ENCODE measurements at regions not wholly inside any gene's neighbourhood (a gene's known extent, or its start where the extent isn't known, plus 50 kb on each side); places are given as distances from the start of the nearest gene placed in this dataset.

DNA sequence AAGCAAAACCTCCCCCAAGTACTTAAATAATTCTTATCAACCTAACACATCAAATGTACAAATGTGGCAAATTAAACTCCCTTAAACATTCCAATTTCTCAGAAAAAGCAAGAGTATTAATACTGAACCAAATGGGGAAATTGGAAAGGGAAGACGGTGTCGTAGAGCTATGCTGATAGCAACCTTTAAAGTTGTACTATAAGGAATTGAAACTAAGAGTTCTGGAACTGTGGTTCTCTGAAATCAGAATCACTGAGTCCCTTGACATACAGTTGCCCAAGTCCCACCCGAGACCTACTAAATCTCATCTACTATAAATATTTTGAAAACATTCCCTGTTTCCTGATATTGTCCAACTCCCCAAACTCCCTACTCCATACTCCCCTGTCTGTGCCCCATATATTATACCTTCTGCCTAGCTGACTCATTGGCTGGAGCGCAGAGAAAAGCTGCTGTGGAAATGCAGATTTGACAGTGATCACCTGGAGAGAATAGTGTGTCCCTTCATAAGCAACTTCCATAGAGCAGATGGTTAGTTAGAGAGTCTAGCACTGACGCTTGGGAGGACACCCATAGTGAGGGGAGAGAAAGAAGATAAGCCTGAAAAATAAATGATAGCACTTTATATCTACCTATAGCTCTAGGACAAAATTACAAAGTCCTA, 51.4 kb upstream of the ITM2B start:
- no peak overlapping the region for H3K27ac ChIP-seq (ENCODE audit: low read depth, low read length)
- H3K4me3 ChIP-seq (ENCODE audit: low read depth in 1 of 2, low read length in 2 of 2): no peak overlapping the region
- no peaks in the 10 kb centered on the region for H3K27me3 ChIP-seq (ENCODE audit: control insufficient read depth in 1 of 2, insufficient read depth in 2 of 2, low read length in 2 of 2)
- no peaks in the 10 kb centered on the region for H3K36me3 ChIP-seq (ENCODE audit: control insufficient read depth in 1 of 2, insufficient read depth in 2 of 2, low read length in 2 of 2)
- H3K4me1 ChIP-seq (ENCODE audit: control insufficient read depth in 1 of 2, insufficient read depth in 2 of 2, low read length in 2 of 2): no peaks in the 10 kb centered on the region
- no peaks in the 10 kb centered on the region for H3K9me3 ChIP-seq (ENCODE audit: control insufficient read depth in 1 of 2, low read length in 2 of 2)
- no peak overlapping the region for H3K9ac ChIP-seq (ENCODE audit: low read depth in 1 of 2, low read length in 2 of 2)

GRCh38 chr13:48178126-48178525, 54.9 kb upstream of the ITM2B start:
- no peak overlapping the region for H3K27ac ChIP-seq (ENCODE audit: low read depth, low read length)
- H3K9ac ChIP-seq (ENCODE audit: low read depth in 1 of 2, low read length in 2 of 2): no peak overlapping the region
- H3K4me3 ChIP-seq (ENCODE audit: low read depth in 1 of 2, low read length in 2 of 2): no peak overlapping the region
- H3K9me3 ChIP-seq (ENCODE audit: control insufficient read depth in 1 of 2, low read length in 2 of 2): no peaks in the 10 kb centered on the region
- no peaks in the 10 kb centered on the region for H3K27me3 ChIP-seq (ENCODE audit: control insufficient read depth in 1 of 2, insufficient read depth in 2 of 2, low read length in 2 of 2)
- H3K4me1 ChIP-seq (ENCODE audit: control insufficient read depth in 1 of 2, insufficient read depth in 2 of 2, low read length in 2 of 2): no peaks in the 10 kb centered on the region
- no peaks in the 10 kb centered on the region for H3K36me3 ChIP-seq (ENCODE audit: control insufficient read depth in 1 of 2, insufficient read depth in 2 of 2, low read length in 2 of 2)

GRCh38 chr13:48176781-48177180, 56.2 kb upstream of the ITM2B start:
- Histone ChIP-seq H3K27ac (ENCODE audit: low read depth, low read length) (no peak overlapping the region), H3K27me3 (ENCODE audit: control insufficient read depth in 1 of 2, insufficient read depth in 2 of 2, low read length in 2 of 2) (no peaks in the 10 kb centered on the region), H3K4me1 (ENCODE audit: control insufficient read depth in 1 of 2, insufficient read depth in 2 of 2, low read length in 2 of 2) (no peaks in the 10 kb centered on the region), H3K9ac (ENCODE audit: low read depth in 1 of 2, low read length in 2 of 2) (no peak overlapping the region), H3K4me3 (ENCODE audit: low read depth in 1 of 2, low read length in 2 of 2) (no peak overlapping the region), H3K36me3 (ENCODE audit: control insufficient read depth in 1 of 2, insufficient read depth in 2 of 2, low read length in 2 of 2) (no peaks in the 10 kb centered on the region), H3K9me3 (ENCODE audit: control insufficient read depth in 1 of 2, low read length in 2 of 2) (no peaks in the 10 kb centered on the region)

DNA sequence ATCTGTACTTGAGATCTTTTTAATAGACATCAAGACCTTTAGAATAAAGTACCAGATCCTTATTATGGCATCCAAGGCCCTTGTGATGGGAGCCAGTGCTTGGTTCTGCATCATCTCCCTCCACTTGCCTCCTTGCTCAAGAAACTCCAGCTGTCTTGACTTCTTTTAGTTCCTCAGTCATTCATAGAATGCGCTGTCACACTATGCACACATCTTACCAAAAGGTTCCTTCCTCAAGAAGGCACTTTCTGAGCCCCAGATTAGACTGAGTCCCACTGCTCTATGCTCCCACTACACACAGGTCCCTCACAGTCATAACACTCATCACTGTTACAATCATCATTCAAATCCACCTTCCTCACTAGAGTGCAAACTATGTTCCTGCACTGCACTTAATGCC, 57.8 kb upstream of the ITM2B start:
- H3K9ac ChIP-seq (ENCODE audit: low read depth in 1 of 2, low read length in 2 of 2): no peak overlapping the region

DNA sequence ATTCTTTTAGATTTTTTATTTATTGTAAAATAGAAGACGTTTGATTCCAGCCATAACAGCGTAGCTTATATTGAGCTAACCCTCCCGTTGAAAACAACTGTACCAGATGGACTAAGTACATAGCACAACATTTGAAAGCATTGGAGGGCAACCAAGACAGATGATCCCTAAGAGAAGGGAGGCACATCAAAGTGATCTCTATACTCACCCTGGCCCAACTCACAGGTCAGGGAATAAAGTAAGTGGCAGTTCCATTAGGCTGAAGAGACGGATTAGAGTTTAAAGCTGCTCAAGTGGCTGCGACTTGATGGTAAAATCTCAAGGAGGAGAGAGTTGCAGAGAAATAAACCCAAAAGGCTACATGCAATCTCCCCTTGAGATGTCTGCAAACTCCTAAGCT, 65.1 kb upstream of the ITM2B start:
- H3K9me3 ChIP-seq (ENCODE audit: control insufficient read depth in 1 of 2, low read length in 2 of 2): no peaks in the 10 kb centered on the region
- H3K4me1 ChIP-seq (ENCODE audit: control insufficient read depth in 1 of 2, insufficient read depth in 2 of 2, low read length in 2 of 2): no peaks in the 10 kb centered on the region

More for the DNA sequence above, 57.8 kb upstream of the ITM2B start:
- Histone ChIP-seq H3K9me3 (ENCODE audit: control insufficient read depth in 1 of 2, low read length in 2 of 2) (no peaks in the 10 kb centered on the region), H3K4me1 (ENCODE audit: control insufficient read depth in 1 of 2, insufficient read depth in 2 of 2, low read length in 2 of 2) (no peaks in the 10 kb centered on the region), H3K36me3 (ENCODE audit: control insufficient read depth in 1 of 2, insufficient read depth in 2 of 2, low read length in 2 of 2) (no peaks in the 10 kb centered on the region), H3K27me3 (ENCODE audit: control insufficient read depth in 1 of 2, insufficient read depth in 2 of 2, low read length in 2 of 2) (no peaks in the 10 kb centered on the region), H3K4me3 (ENCODE audit: low read depth in 1 of 2, low read length in 2 of 2) (no peak overlapping the region), H3K27ac (ENCODE audit: low read depth, low read length) (no peak overlapping the region)

GRCh38 chr13:48165727-48166126, 67.3 kb upstream of the ITM2B start:
- Histone ChIP-seq H3K9ac (ENCODE audit: low read depth in 1 of 2, low read length in 2 of 2) (no peak overlapping the region), H3K27ac (ENCODE audit: low read depth, low read length) (no peak overlapping the region), H3K4me3 (ENCODE audit: low read depth in 1 of 2, low read length in 2 of 2) (no peak overlapping the region), H3K9me3 (ENCODE audit: control insufficient read depth in 1 of 2, low read length in 2 of 2) (no peaks in the 10 kb centered on the region), H3K4me1 (ENCODE audit: control insufficient read depth in 1 of 2, insufficient read depth in 2 of 2, low read length in 2 of 2) (no peaks in the 10 kb centered on the region), H3K36me3 (ENCODE audit: control insufficient read depth in 1 of 2, insufficient read depth in 2 of 2, low read length in 2 of 2) (no peaks in the 10 kb centered on the region), H3K27me3 (ENCODE audit: control insufficient read depth in 1 of 2, insufficient read depth in 2 of 2, low read length in 2 of 2) (no peaks in the 10 kb centered on the region)

More for the DNA sequence above, 65.1 kb upstream of the ITM2B start:
- H3K27ac ChIP-seq (ENCODE audit: low read depth, low read length): no peak overlapping the region
- no peaks in the 10 kb centered on the region for H3K27me3 ChIP-seq (ENCODE audit: control insufficient read depth in 1 of 2, insufficient read depth in 2 of 2, low read length in 2 of 2)
- H3K9ac ChIP-seq (ENCODE audit: low read depth in 1 of 2, low read length in 2 of 2): no peak overlapping the region
- H3K36me3 ChIP-seq (ENCODE audit: control insufficient read depth in 1 of 2, insufficient read depth in 2 of 2, low read length in 2 of 2): no peaks in the 10 kb centered on the region
- H3K4me3 ChIP-seq (ENCODE audit: low read depth in 1 of 2, low read length in 2 of 2): no peak overlapping the region

- H3K9ac ChIP-seq (ENCODE audit: low read depth in 1 of 2, low read length in 2 of 2): no peak overlapping the region
- H3K4me3 ChIP-seq (ENCODE audit: low read depth in 1 of 2, low read length in 2 of 2): no peak overlapping the region
- H3K36me3 ChIP-seq (ENCODE audit: control insufficient read depth in 1 of 2, insufficient read depth in 2 of 2, low read length in 2 of 2): no peaks in the 10 kb centered on the region
- H3K4me1 ChIP-seq (ENCODE audit: control insufficient read depth in 1 of 2, insufficient read depth in 2 of 2, low read length in 2 of 2): no peaks in the 10 kb centered on the region
- H3K27ac ChIP-seq (ENCODE audit: low read depth, low read length): no peak overlapping the region
- no peaks in the 10 kb centered on the region for H3K27me3 ChIP-seq (ENCODE audit: control insufficient read depth in 1 of 2, insufficient read depth in 2 of 2, low read length in 2 of 2)
- H3K9me3 ChIP-seq (ENCODE audit: control insufficient read depth in 1 of 2, low read length in 2 of 2): no peaks in the 10 kb centered on the region
These were observed 67.9 kb upstream of the ITM2B start for GRCh38 chr13:48165063-48165462.

- Histone ChIP-seq H3K27me3 (ENCODE audit: control insufficient read depth in 1 of 2, insufficient read depth in 2 of 2, low read length in 2 of 2) (no peaks in the 10 kb centered on the region), H3K4me1 (ENCODE audit: control insufficient read depth in 1 of 2, insufficient read depth in 2 of 2, low read length in 2 of 2) (peaks cover 5 to 9% of the 10 kb centered on the region in 2 donors), H3K36me3 (ENCODE audit: control insufficient read depth in 1 of 2, insufficient read depth in 2 of 2, low read length in 2 of 2) (no peaks in the 10 kb centered on the region), H3K9me3 (ENCODE audit: control insufficient read depth in 1 of 2, low read length in 2 of 2) (no peaks in the 10 kb centered on the region), H3K4me3 (ENCODE audit: low read depth in 1 of 2, low read length in 2 of 2) (no peak overlapping the region), H3K9ac (ENCODE audit: low read depth in 1 of 2, low read length in 2 of 2) (no peak overlapping the region), H3K27ac (ENCODE audit: low read depth, low read length) (no peak overlapping the region)
These were observed 68.2 kb upstream of the MED4 start for GRCh38 chr13:48163061-48163460.

DNA sequence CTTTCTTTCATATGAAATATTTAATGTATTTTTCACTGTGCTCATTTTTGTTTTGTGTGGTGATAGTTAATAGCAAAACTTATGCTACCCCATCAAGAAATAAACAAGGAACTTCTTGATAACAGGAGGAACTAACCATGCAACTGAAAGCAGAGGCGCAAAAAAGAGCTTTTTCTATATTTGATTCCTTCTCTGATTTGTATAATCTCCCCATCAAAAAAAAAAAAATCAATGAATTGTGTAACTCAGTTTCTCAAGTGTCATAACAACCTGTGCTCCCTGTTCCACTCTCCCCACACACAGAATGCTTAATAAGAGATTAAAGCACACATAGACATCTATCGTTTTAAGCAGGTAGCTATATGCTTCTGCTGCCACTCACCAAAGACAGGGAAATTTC, 67.3 kb upstream of the MED4 start:
- Histone ChIP-seq H3K27me3 (ENCODE audit: control insufficient read depth in 1 of 2, insufficient read depth in 2 of 2, low read length in 2 of 2) (no peaks in the 10 kb centered on the region), H3K4me1 (ENCODE audit: control insufficient read depth in 1 of 2, insufficient read depth in 2 of 2, low read length in 2 of 2) (peaks cover 7 to 10% of the 10 kb centered on the region in 2 donors), H3K4me3 (ENCODE audit: low read depth in 1 of 2, low read length in 2 of 2) (no peak overlapping the region), H3K9me3 (ENCODE audit: control insufficient read depth in 1 of 2, low read length in 2 of 2) (no peaks in the 10 kb centered on the region), H3K27ac (ENCODE audit: low read depth, low read length) (no peak overlapping the region), H3K36me3 (ENCODE audit: control insufficient read depth in 1 of 2, insufficient read depth in 2 of 2, low read length in 2 of 2) (no peaks in the 10 kb centered on the region), H3K9ac (ENCODE audit: low read depth in 1 of 2, low read length in 2 of 2) (no peak overlapping the region)

DNA sequence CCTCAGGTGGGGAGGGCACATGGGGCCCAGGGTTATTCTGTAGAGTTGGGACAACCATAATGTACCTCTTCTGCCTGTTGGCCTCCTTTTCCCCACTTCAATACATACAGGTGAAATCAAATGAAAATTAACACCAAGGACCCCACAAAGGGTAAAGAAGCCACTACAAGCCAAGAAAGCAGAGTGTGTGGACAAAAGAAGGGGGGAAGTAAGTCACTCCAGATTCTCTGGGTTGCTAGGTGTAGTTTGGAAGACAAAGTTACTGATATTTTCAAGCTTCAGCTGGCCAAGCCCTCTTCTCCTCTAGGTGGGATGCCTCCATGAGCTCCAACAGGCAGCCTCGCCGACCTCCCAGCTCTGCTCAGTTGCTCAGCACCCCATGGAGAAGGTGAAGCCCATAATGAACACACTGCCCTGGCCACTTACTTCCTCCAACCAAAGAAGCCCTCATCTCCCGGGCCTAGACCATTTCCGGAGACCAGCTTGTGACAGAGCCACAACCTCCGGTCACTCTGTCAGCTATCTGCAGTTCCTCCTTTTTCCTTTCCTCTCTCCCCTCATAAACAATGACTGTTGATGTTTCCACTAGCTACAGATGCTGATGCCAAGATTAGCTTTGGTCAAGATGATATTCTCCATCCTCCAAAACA, 66.8 kb upstream of the MED4 start:
- no peaks in the 10 kb centered on the region for H3K36me3 ChIP-seq (ENCODE audit: control insufficient read depth in 1 of 2, insufficient read depth in 2 of 2, low read length in 2 of 2)

More for the DNA sequence above, 66.8 kb upstream of the MED4 start:
- H3K4me3 ChIP-seq (ENCODE audit: low read depth in 1 of 2, low read length in 2 of 2): no peak overlapping the region
- H3K4me1 ChIP-seq (ENCODE audit: control insufficient read depth in 1 of 2, insufficient read depth in 2 of 2, low read length in 2 of 2): peaks cover 7 to 10% of the 10 kb centered on the region in 2 donors
- H3K9ac ChIP-seq (ENCODE audit: low read depth in 1 of 2, low read length in 2 of 2): no peak overlapping the region
- peak overlapping the region; percentile 58 for H3K27ac ChIP-seq (ENCODE audit: low read depth, low read length)
- no peaks in the 10 kb centered on the region for H3K9me3 ChIP-seq (ENCODE audit: control insufficient read depth in 1 of 2, low read length in 2 of 2)
- no peaks in the 10 kb centered on the region for H3K27me3 ChIP-seq (ENCODE audit: control insufficient read depth in 1 of 2, insufficient read depth in 2 of 2, low read length in 2 of 2)

All from duodenal mucosa (tissue), 2 donors.